ENCODE measurements at regions not wholly inside any gene's neighbourhood (a gene's known extent, or its start where the extent isn't known, plus 50 kb on each side); places are given as distances from the start of the nearest gene placed in this dataset.

DNA sequence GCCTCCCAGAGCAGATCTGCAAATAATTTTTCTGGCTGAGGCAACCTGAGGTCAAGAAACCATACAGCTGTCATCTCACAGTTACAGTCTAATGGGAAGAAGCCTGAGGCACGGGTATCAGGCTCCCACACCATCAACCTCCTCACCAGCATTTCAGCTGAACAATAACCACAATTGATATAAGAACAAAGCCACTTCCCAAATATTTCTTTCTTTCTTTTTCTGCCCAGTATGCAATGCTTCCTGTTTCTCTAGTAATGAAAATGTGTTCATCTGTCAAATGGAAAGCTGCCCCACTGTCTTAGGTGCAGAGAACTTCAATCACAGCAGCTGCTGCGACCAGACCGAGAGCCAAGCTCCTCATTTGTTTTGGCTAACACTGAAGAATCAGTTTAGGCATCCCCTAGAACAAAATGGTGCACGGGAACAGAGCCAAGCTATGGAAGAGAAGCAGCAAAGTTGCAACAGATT lies 108.4 kb downstream of the BLID start:
- TF ChIP-seq, protein P1, sequence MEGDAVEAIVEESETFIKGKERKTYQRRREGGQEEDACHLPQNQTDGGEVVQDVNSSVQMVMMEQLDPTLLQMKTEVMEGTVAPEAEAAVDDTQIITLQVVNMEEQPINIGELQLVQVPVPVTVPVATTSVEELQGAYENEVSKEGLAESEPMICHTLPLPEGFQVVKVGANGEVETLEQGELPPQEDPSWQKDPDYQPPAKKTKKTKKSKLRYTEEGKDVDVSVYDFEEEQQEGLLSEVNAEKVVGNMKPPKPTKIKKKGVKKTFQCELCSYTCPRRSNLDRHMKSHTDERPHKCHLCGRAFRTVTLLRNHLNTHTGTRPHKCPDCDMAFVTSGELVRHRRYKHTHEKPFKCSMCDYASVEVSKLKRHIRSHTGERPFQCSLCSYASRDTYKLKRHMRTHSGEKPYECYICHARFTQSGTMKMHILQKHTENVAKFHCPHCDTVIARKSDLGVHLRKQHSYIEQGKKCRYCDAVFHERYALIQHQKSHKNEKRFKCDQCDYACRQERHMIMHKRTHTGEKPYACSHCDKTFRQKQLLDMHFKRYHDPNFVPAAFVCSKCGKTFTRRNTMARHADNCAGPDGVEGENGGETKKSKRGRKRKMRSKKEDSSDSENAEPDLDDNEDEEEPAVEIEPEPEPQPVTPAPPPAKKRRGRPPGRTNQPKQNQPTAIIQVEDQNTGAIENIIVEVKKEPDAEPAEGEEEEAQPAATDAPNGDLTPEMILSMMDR (IDR thresholded peaks at IDR 0.05), result no peak
- no peak for TF ChIP-seq EZH2 (IDR thresholded peaks at IDR 0.05; ENCODE audit: borderline replicate concordance, insufficient read depth, low read depth, low read length, poor library complexity, severe bottlenecking)
